Neural cell (in vitro differentiated cells): ENCODE measurements at regions not wholly inside any gene's neighbourhood (a gene's known extent, or its start where the extent isn't known, plus 50 kb on each side); places are given as distances from the start of the nearest gene placed in this dataset.

ENCODE experiments used
- EP300 ChIP-seq: fragments of 450-650 bp; conservative IDR thresholded peaks from 2 replicates; pipeline ENCODE4 v1.6.1; 2014; ENCODE audit warnings: antibody characterized with exemption, mild to moderate bottlenecking, moderate library complexity; ENCODE audit not compliant: poor library complexity, severe bottlenecking
- EZH2 ChIP-seq: fragments of 200-600, 300-800 bp; shearing (Covaris generic), sonication (generic); IDR thresholded peaks from 2 replicates; pipeline ENCODE4 v1.6.1; 2014; ENCODE audit warnings: antibody characterized with exemption, low read length, borderline replicate concordance, mild to moderate bottlenecking; ENCODE audit not compliant: insufficient read depth, poor library complexity, severe bottlenecking
- POLR2AphosphoS5 ChIP-seq: IDR thresholded peaks from 2 replicates; pipeline ENCODE4 v1.6.1; 2012
- TAF1 ChIP-seq: IDR thresholded peaks from 2 replicates; pipeline ENCODE4 v1.6.1; 2012; ENCODE audit warnings: low read depth
- TF ChIP-seq, protein P1 (sequence below): fragments of 450-650 bp; IDR thresholded peaks from 2 replicates; pipeline ENCODE4 v1.5.1; 2014; ENCODE audit warnings: antibody characterized with exemption, mild to moderate bottlenecking, moderate library complexity; ENCODE audit not compliant: poor library complexity, severe bottlenecking

DNA sequence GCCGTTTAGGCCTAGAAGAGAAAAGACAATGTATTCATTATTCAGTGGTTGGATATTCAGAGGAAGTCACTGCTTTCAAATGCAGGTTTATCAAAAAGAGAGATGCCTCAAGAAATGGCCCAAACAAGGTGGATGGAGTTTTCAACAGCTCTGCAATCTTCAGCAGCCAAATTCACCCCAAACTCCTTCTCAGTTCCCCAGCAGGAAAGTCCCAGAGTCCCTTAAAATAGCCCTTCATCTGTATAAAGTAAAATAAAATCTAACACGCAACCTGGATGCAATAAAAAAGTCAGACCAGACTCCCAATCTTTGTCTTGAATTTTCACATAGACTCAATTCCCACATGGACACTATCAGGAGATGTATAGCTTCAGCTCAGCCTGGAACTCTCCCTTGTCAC lies 101.6 kb upstream of the SPATA12 start:
- TF ChIP-seq, protein P1, sequence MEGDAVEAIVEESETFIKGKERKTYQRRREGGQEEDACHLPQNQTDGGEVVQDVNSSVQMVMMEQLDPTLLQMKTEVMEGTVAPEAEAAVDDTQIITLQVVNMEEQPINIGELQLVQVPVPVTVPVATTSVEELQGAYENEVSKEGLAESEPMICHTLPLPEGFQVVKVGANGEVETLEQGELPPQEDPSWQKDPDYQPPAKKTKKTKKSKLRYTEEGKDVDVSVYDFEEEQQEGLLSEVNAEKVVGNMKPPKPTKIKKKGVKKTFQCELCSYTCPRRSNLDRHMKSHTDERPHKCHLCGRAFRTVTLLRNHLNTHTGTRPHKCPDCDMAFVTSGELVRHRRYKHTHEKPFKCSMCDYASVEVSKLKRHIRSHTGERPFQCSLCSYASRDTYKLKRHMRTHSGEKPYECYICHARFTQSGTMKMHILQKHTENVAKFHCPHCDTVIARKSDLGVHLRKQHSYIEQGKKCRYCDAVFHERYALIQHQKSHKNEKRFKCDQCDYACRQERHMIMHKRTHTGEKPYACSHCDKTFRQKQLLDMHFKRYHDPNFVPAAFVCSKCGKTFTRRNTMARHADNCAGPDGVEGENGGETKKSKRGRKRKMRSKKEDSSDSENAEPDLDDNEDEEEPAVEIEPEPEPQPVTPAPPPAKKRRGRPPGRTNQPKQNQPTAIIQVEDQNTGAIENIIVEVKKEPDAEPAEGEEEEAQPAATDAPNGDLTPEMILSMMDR: no peak
- no peak for TF ChIP-seq TAF1
- TF ChIP-seq EZH2: no peak
- no peak for TF ChIP-seq EP300
- TF ChIP-seq POLR2AphosphoS5: no peak
